SK-N-SH treated with all-trans-retinoic acid at 6 μM for 48 hours (cell line): ENCODE measurements at regions not wholly inside any gene's neighbourhood (a gene's known extent, or its start where the extent isn't known, plus 50 kb on each side); places are given as distances from the start of the nearest gene placed in this dataset.

Experiments used
- CREB5 ChIP-seq: fragments of 250-450 bp; sonication (Bioruptor Pico); IDR thresholded peaks from 2 replicates; pipeline ENCODE4 v1.5.1; 2020; ENCODE audit warnings: low read depth, mild to moderate bottlenecking, moderate library complexity
- CSDC2 ChIP-seq: fragments of 250-450 bp; sonication (Bioruptor Pico); IDR thresholded peaks from 2 replicates; pipeline ENCODE4 v1.5.0; 2020; ENCODE audit warnings: mild to moderate bottlenecking, moderate library complexity
- ESRRG ChIP-seq: fragments of 250-450 bp; sonication (Bioruptor Pico); IDR thresholded peaks from 2 replicates; pipeline ENCODE4 v1.6.1; 2021; ENCODE audit warnings: mild to moderate bottlenecking
- GLIS3 ChIP-seq: fragments of 250-450 bp; sonication (Bioruptor Pico); IDR thresholded peaks from 2 replicates; pipeline ENCODE4 v1.5.0; 2020; ENCODE audit warnings: mild to moderate bottlenecking, moderate library complexity
- PATZ1 ChIP-seq: fragments of 250-450 bp; sonication (Bioruptor Pico); IDR thresholded peaks from 2 replicates; pipeline ENCODE4 v1.8.0; 2020; ENCODE audit warnings: mild to moderate bottlenecking, moderate library complexity, borderline replicate concordance
- RARB ChIP-seq: fragments of 250-450 bp; sonication (Bioruptor Pico); IDR thresholded peaks from 2 replicates; pipeline ENCODE4 v1.8.0; 2021; ENCODE audit warnings: mild to moderate bottlenecking, moderate library complexity
- ZC3H10 ChIP-seq: fragments of 250-450 bp; sonication (Bioruptor Pico); IDR thresholded peaks from 2 replicates; pipeline ENCODE4 v1.5.1; 2021; ENCODE audit warnings: mild to moderate bottlenecking, moderate library complexity
- ZFP3 ChIP-seq: fragments of 250-450 bp; sonication (Bioruptor Pico); IDR thresholded peaks from 2 replicates; pipeline ENCODE4 v1.5.0; 2020; ENCODE audit warnings: mild to moderate bottlenecking, moderate library complexity
- ZFP30 ChIP-seq: fragments of 450-650 bp; formaldehyde crosslinking; IDR thresholded peaks from 2 replicates; pipeline ENCODE4 v1.5.0; 2022; ENCODE audit warnings: mild to moderate bottlenecking, moderate library complexity
- ZNF565 ChIP-seq: fragments of 450-650 bp; formaldehyde crosslinking; conservative IDR thresholded peaks from 2 replicates; pipeline ENCODE4 v1.5.0; 2020; ENCODE audit warnings: low read depth, mild to moderate bottlenecking, moderate library complexity
- ZNF8 ChIP-seq: fragments of 450-650 bp; formaldehyde crosslinking; IDR thresholded peaks from 2 replicates; pipeline ENCODE4 v1.5.0; 2020; ENCODE audit warnings: mild to moderate bottlenecking, moderate library complexity

- no peak for TF ChIP-seq PATZ1
- no peak for TF ChIP-seq ZNF565
- no peak for TF ChIP-seq ZNF8 (CRISPR knock-in tag)
- TF ChIP-seq CREB5 = no peak
- no peak for TF ChIP-seq ZFP30 (CRISPR knock-in tag)
- no peak for TF ChIP-seq ESRRG
- no peak for TF ChIP-seq ZFP3
- no peak for TF ChIP-seq CSDC2
- no peak for TF ChIP-seq ZC3H10 (CRISPR knock-in tag)
- TF ChIP-seq GLIS3 (CRISPR knock-in tag) = no peak
- TF ChIP-seq RARB (CRISPR knock-in tag) = no peak
Observed at GRCh38 chr2:106990297-106990696, 104.3 kb upstream of the ST6GAL2 start.
